GM23338 (cell line): ENCODE measurements at regions not wholly inside any gene's neighbourhood (a gene's known extent, or its start where the extent isn't known, plus 50 kb on each side); places are given as distances from the start of the nearest gene placed in this dataset.

Source experiments
- ATAC-seq: fragments of 200-7000 bp; cut with Tn5 transposase; 3 replicates; pipeline ENCODE4 v1.9.1; 2020
- DNase-seq: peaks from one replicate; pipeline ENCODE4 v3.0.0-alpha.2; 2015; ENCODE audit warnings: low spot score
- H2AFZ ChIP-seq: fragments of 200-600 bp; sonication (generic); 2 replicates; pipeline ENCODE4 v1.8.0; 2016; ENCODE audit warnings: antibody characterized with exemption, mild to moderate bottlenecking, moderate library complexity
- H3F3A ChIP-seq: fragments of 200-600 bp; sonication (generic); replicated peaks from 2 replicates; pipeline ENCODE4 v1.8.0; 2017; ENCODE audit warnings: antibody characterized with exemption, mixed run types, low read depth
- H3K27ac ChIP-seq: fragments of 200-600 bp; sonication (generic); 2 replicates; pipeline ENCODE4 v1.6.1; 2016; ENCODE audit warnings: low read depth
- H3K27me3 ChIP-seq: fragments of 200-600 bp; sonication (generic); 2 replicates; pipeline ENCODE4 v1.8.0; 2016; ENCODE audit warnings: mild to moderate bottlenecking, mixed run types, moderate library complexity; ENCODE audit not compliant: insufficient read depth
- H3K36me3 ChIP-seq: fragments of 200-600 bp; sonication (generic); 2 replicates; pipeline ENCODE4 v1.8.0; 2016; ENCODE audit warnings: mild to moderate bottlenecking; ENCODE audit not compliant: insufficient read depth
- H3K4me1 ChIP-seq: fragments of 200-600 bp; sonication (generic); 2 replicates; pipeline ENCODE4 v1.8.0; 2016; ENCODE audit warnings: mild to moderate bottlenecking, moderate library complexity; ENCODE audit not compliant: insufficient read depth
- H3K4me2 ChIP-seq: fragments of 200-600 bp; sonication (generic); 2 replicates; pipeline ENCODE4 v1.7.1; 2017; ENCODE audit warnings: mixed run types
- H3K4me3 ChIP-seq: fragments of 200-600 bp; sonication (generic); 2 replicates; pipeline ENCODE4 v1.6.1; 2016; ENCODE audit warnings: mixed run types
- H3K79me2 ChIP-seq: fragments of 200-600 bp; sonication (generic); replicated peaks from 2 replicates; pipeline ENCODE4 v1.8.0; 2017; ENCODE audit warnings: mild to moderate bottlenecking; ENCODE audit not compliant: insufficient read depth
- H3K9me2 ChIP-seq: fragments of 200-600 bp; sonication (generic); 2 replicates; pipeline ENCODE4 v1.8.0; 2017; ENCODE audit not compliant: insufficient read depth
- H4K20me1 ChIP-seq: fragments of 200-600 bp; sonication (generic); replicated peaks from 2 replicates; pipeline ENCODE4 v1.8.0; 2017; ENCODE audit warnings: mild to moderate bottlenecking; ENCODE audit not compliant: insufficient read depth
- H3K27ac Mint-ChIP-seq: 2 replicates; pipeline ENCODE4 v1.8.0; 2020; ENCODE audit warnings: inconsistent platforms, mild to moderate bottlenecking, moderate library complexity, mixed read lengths
- H3K27me3 Mint-ChIP-seq: 3 replicates; pipeline ENCODE4 v1.8.0; 2022; ENCODE audit warnings: low read depth, mild to moderate bottlenecking, moderate library complexity, mixed read lengths, inconsistent platforms; ENCODE audit not compliant: insufficient read depth, poor library complexity
- H3K36me3 Mint-ChIP-seq: 3 replicates; pipeline ENCODE4 v1.8.0; 2021; ENCODE audit warnings: low read depth, mild to moderate bottlenecking, inconsistent platforms, moderate library complexity, mixed read lengths
- H3K4me1 Mint-ChIP-seq: 3 replicates; pipeline ENCODE4 v1.8.0; 2020; ENCODE audit warnings: mild to moderate bottlenecking, inconsistent platforms, mixed read lengths
- H3K4me3 Mint-ChIP-seq: 3 replicates; pipeline ENCODE4 v1.8.0; 2021; ENCODE audit warnings: moderate library complexity, mild to moderate bottlenecking, inconsistent platforms, mixed read lengths
- H3K9me3 Mint-ChIP-seq: 3 replicates; pipeline ENCODE4 v1.8.0; 2020; ENCODE audit warnings: moderate library complexity, mild to moderate bottlenecking, inconsistent platforms, mixed read lengths
- CREB1 ChIP-seq: fragments of 250-450 bp; sonication (Bioruptor Pico); IDR thresholded peaks from 2 replicates; pipeline ENCODE4 v1.5.0; 2020; ENCODE audit warnings: low read depth, mild to moderate bottlenecking, moderate library complexity
- EZH2 ChIP-seq: fragments of 200-600 bp; sonication (generic); IDR thresholded peaks from one replicate; pipeline ENCODE4 v1.8.0; 2017; ENCODE audit warnings: antibody characterized with exemption, mild to moderate bottlenecking, low read depth; ENCODE audit not compliant: unreplicated experiment
- JUNB ChIP-seq: IDR thresholded peaks from one replicate; pipeline ENCODE4 v1.6.1; 2016; ENCODE audit warnings: antibody characterized with exemption; ENCODE audit not compliant: unreplicated experiment
- NANOG ChIP-seq: IDR thresholded peaks from 2 replicates; pipeline ENCODE4 v1.6.1; 2016; ENCODE audit warnings: antibody characterized with exemption, borderline replicate concordance
- STAT1 ChIP-seq: IDR thresholded peaks from one replicate; pipeline ENCODE4 v1.6.1; 2016; ENCODE audit warnings: antibody characterized with exemption; ENCODE audit not compliant: unreplicated experiment
- ZNF331 ChIP-seq: fragments of 250-450 bp; sonication (Bioruptor Pico); IDR thresholded peaks from 2 replicates; pipeline ENCODE4 v1.5.0; 2020; ENCODE audit warnings: low read depth, mild to moderate bottlenecking, moderate library complexity
- TF ChIP-seq, protein P1 (sequence below), 2 experiments: fragments of 200-600 bp in 1 of 2; sonication (generic) in 1 of 2; conservative IDR thresholded peaks; 2 replicates each; pipeline versions ENCODE4 v1.5.1 to v1.6.1; 2016 to 2017; ENCODE audit warnings: antibody characterized with exemption in 2 of 2, low read depth in 2 of 2, mild to moderate bottlenecking in 2 of 2, moderate library complexity in 1 of 2
- TF ChIP-seq, protein P2 (sequence below): IDR thresholded peaks from 2 replicates; pipeline ENCODE4 v1.6.1; 2016; ENCODE audit warnings: antibody characterized with exemption

DNA sequence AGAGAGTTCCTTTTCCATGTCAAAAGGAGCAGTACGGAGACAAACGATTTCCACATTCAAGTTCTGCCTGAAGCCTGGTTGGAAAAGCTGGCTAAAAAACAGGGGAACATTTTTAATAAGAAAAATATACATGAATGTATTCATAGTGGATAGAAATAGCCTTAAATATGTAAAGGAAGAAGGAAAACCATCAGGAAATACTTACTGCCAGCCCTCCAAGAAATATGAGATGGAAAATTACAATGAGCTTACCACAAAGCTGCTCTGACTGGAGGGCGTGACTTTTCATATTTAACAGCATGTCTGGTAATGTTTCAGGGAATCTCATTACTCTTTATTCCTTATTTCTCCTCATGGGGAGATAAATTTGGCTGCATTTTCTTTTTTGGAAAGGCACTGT lies 75.9 kb upstream of the ZDHHC17 start:
- Mint-ChIP-seq H3K27ac (no peak overlapping the region), H3K36me3 (no peaks in the 10 kb centered on the region), H3K27me3 (peaks cover 2% of the 10 kb centered on the region), H3K4me3 (no peak overlapping the region), H3K9me3 (no peaks in the 10 kb centered on the region), H3K4me1 (peaks cover 29% of the 10 kb centered on the region)
- no peaks in the 10 kb centered on the region for H4K20me1 ChIP-seq
- H3K36me3 ChIP-seq: no peaks in the 10 kb centered on the region
- peak overlapping the region; percentile 39; the same call in 1 of the 2 replicates for H2AFZ ChIP-seq
- H3K27ac ChIP-seq: no peak overlapping the region
- no peak overlapping the region for H3K4me3 ChIP-seq
- no peak overlapping the region for H3K4me2 ChIP-seq
- DNase-seq (no peak), ATAC-seq (no peak)
- H3K9me2 ChIP-seq: no peaks in the 10 kb centered on the region
- no peaks in the 10 kb centered on the region for H3K27me3 ChIP-seq
- H3K79me2 ChIP-seq: no peaks in the 10 kb centered on the region
- TF ChIP-seq EZH2 (no peak), ZNF331 (CRISPR knock-in tag) (no peak), NANOG (no peak), JUNB (no peak), CREB1 (CRISPR knock-in tag) (no peak), STAT1 (no peak)
- TF ChIP-seq, protein P1, sequence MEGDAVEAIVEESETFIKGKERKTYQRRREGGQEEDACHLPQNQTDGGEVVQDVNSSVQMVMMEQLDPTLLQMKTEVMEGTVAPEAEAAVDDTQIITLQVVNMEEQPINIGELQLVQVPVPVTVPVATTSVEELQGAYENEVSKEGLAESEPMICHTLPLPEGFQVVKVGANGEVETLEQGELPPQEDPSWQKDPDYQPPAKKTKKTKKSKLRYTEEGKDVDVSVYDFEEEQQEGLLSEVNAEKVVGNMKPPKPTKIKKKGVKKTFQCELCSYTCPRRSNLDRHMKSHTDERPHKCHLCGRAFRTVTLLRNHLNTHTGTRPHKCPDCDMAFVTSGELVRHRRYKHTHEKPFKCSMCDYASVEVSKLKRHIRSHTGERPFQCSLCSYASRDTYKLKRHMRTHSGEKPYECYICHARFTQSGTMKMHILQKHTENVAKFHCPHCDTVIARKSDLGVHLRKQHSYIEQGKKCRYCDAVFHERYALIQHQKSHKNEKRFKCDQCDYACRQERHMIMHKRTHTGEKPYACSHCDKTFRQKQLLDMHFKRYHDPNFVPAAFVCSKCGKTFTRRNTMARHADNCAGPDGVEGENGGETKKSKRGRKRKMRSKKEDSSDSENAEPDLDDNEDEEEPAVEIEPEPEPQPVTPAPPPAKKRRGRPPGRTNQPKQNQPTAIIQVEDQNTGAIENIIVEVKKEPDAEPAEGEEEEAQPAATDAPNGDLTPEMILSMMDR (conservative IDR thresholded peaks at IDR 0.05; ENCODE audit: low read depth in 2 of 2): no peak
- H3F3A ChIP-seq: no peaks in the 10 kb centered on the region
- H3K4me1 ChIP-seq: peaks cover 25% of the 10 kb centered on the region

DNA sequence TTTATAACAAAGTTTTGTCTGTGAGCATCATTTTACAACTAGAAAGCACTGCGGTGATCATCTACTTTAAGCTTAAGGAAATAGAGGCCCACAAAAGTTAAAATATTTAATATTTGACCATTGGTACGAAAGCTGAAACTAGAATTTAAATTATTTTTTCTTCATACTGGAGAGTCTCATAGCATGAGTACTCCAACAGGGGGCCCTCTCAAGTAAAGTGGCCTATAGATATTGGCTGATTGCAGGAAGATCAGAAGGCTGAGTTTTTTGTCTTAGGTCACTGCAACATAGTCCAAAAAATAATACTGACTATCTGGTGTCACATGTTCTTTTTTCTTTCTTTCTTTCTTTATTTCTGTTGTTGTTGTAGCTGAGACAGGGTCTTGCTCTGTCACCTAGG lies 75.3 kb upstream of the ZDHHC17 start:
- Histone ChIP-seq H3K79me2 (no peaks in the 10 kb centered on the region), H3K4me1 (peaks cover 25% of the 10 kb centered on the region), H3K36me3 (no peaks in the 10 kb centered on the region), H3K4me3 (no peak overlapping the region), H3F3A (no peaks in the 10 kb centered on the region), H3K4me2 (no peak overlapping the region), H3K27ac (no peak overlapping the region), H4K20me1 (no peaks in the 10 kb centered on the region), H2AFZ (no peak overlapping the region), H3K27me3 (no peaks in the 10 kb centered on the region), H3K9me2 (no peaks in the 10 kb centered on the region)
- ATAC-seq (peak; percentile 32), DNase-seq (peak; percentile 49)
- H3K36me3 Mint-ChIP-seq: no peaks in the 10 kb centered on the region
- H3K27me3 Mint-ChIP-seq: peaks cover 2% of the 10 kb centered on the region
- TF ChIP-seq JUNB (no peak), EZH2 (no peak)
- TF ChIP-seq, protein P1 (conservative IDR thresholded peaks at IDR 0.05; ENCODE audit: low read depth in 2 of 2): peak; percentile 58 to 76
- TF ChIP-seq, protein P2, sequence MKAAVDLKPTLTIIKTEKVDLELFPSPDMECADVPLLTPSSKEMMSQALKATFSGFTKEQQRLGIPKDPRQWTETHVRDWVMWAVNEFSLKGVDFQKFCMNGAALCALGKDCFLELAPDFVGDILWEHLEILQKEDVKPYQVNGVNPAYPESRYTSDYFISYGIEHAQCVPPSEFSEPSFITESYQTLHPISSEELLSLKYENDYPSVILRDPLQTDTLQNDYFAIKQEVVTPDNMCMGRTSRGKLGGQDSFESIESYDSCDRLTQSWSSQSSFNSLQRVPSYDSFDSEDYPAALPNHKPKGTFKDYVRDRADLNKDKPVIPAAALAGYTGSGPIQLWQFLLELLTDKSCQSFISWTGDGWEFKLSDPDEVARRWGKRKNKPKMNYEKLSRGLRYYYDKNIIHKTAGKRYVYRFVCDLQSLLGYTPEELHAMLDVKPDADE: no peak
- H3K27ac Mint-ChIP-seq: no peak overlapping the region
- no peak overlapping the region for H3K4me3 Mint-ChIP-seq
- H3K4me1 Mint-ChIP-seq: peaks cover 29% of the 10 kb centered on the region
- H3K9me3 Mint-ChIP-seq: no peaks in the 10 kb centered on the region
